ENCODE measurements at regions not wholly inside any gene's neighbourhood (a gene's known extent, or its start where the extent isn't known, plus 50 kb on each side); places are given as distances from the start of the nearest gene placed in this dataset.

- H3K27ac Mint-ChIP-seq: no peak overlapping the region
- DNase-seq: no peak
- no peaks in the 10 kb centered on the region for H3K9me3 Mint-ChIP-seq
These were observed 300.6 kb upstream of the EDIL3 start for GRCh38 chr5:84685121-84685894.

GRCh38 chr5:84683594-84683993 is 298.9 kb upstream of the EDIL3 start:
- CTCF ChIA-PET: no interaction called here
- Mint-ChIP-seq H3K4me1 (no peaks in the 10 kb centered on the region), H3K9me3 (no peaks in the 10 kb centered on the region), H3K27ac (no peak overlapping the region), H3K27me3 (no peaks in the 10 kb centered on the region), H3K4me3 (no peak overlapping the region), H3K36me3 (no peaks in the 10 kb centered on the region)
- DNase-seq: no peak

More at GRCh38 chr5:84685121-84685894, 300.6 kb upstream of the EDIL3 start:
- H3K4me1 Mint-ChIP-seq: no peaks in the 10 kb centered on the region
- H3K4me3 Mint-ChIP-seq: no peak overlapping the region
- CTCF ChIA-PET: no interaction called here
- no peaks in the 10 kb centered on the region for H3K27me3 Mint-ChIP-seq
- no peaks in the 10 kb centered on the region for H3K36me3 Mint-ChIP-seq

GRCh38 chr5:84682531-84682930 is 297.9 kb upstream of the EDIL3 start:
- H3K27me3 Mint-ChIP-seq: no peaks in the 10 kb centered on the region
- H3K27ac Mint-ChIP-seq: no peak overlapping the region
- CTCF ChIA-PET: no interaction called here
- H3K4me1 Mint-ChIP-seq: no peaks in the 10 kb centered on the region
- H3K9me3 Mint-ChIP-seq: no peaks in the 10 kb centered on the region
- H3K36me3 Mint-ChIP-seq: no peaks in the 10 kb centered on the region
- H3K4me3 Mint-ChIP-seq: no peak overlapping the region
- DNase-seq: no peak

- no peaks in the 10 kb centered on the region for H3K9me3 Mint-ChIP-seq
- H3K27me3 Mint-ChIP-seq: no peaks in the 10 kb centered on the region
- no peak overlapping the region for H3K27ac Mint-ChIP-seq
- H3K4me3 Mint-ChIP-seq: no peak overlapping the region
- no peaks in the 10 kb centered on the region for H3K36me3 Mint-ChIP-seq
- DNase-seq: no peak
- CTCF ChIA-PET: no interaction called here
- no peaks in the 10 kb centered on the region for H3K4me1 Mint-ChIP-seq
These were observed 296.2 kb upstream of the EDIL3 start for GRCh38 chr5:84680908-84681307.

- Mint-ChIP-seq H3K36me3 (no peaks in the 10 kb centered on the region), H3K27me3 (no peaks in the 10 kb centered on the region), H3K4me3 (no peak overlapping the region), H3K4me1 (no peaks in the 10 kb centered on the region), H3K27ac (no peak overlapping the region), H3K9me3 (peaks cover 5% of the 10 kb centered on the region)
- CTCF ChIA-PET: no interaction called here
- DNase-seq: no peak
These were observed 289.1 kb upstream of the EDIL3 start for GRCh38 chr5:84673785-84674184.

GRCh38 chr5:84667576-84667975 is 282.9 kb upstream of the EDIL3 start:
- CTCF ChIA-PET: no interaction called here
- no peaks in the 10 kb centered on the region for H3K36me3 Mint-ChIP-seq
- no peaks in the 10 kb centered on the region for H3K4me1 Mint-ChIP-seq
- no peak overlapping the region for H3K27ac Mint-ChIP-seq
- DNase-seq: no peak
- H3K27me3 Mint-ChIP-seq: no peaks in the 10 kb centered on the region
- H3K4me3 Mint-ChIP-seq: no peak overlapping the region
- H3K9me3 Mint-ChIP-seq: peaks cover 8% of the 10 kb centered on the region

- DNase-seq: no peak
- Mint-ChIP-seq H3K4me1 (no peaks in the 10 kb centered on the region), H3K36me3 (no peaks in the 10 kb centered on the region), H3K27me3 (no peaks in the 10 kb centered on the region), H3K27ac (no peak overlapping the region), H3K9me3 (no peaks in the 10 kb centered on the region), H3K4me3 (no peak overlapping the region)
- CTCF ChIA-PET: no interaction called here
These were observed 265.7 kb upstream of the EDIL3 start for GRCh38 chr5:84650429-84650828.

- Mint-ChIP-seq H3K27me3 (no peaks in the 10 kb centered on the region), H3K36me3 (no peaks in the 10 kb centered on the region), H3K4me1 (no peaks in the 10 kb centered on the region), H3K27ac (no peak overlapping the region), H3K4me3 (no peak overlapping the region), H3K9me3 (no peaks in the 10 kb centered on the region)
- no peak for DNase-seq
- CTCF ChIA-PET: no interaction called here
These were observed 262.9 kb upstream of the EDIL3 start for GRCh38 chr5:84647581-84647980.

GRCh38 chr5:84642795-84643194 is 258.1 kb upstream of the EDIL3 start:
- Mint-ChIP-seq H3K4me3 (no peak overlapping the region), H3K27ac (no peak overlapping the region), H3K36me3 (no peaks in the 10 kb centered on the region), H3K9me3 (no peaks in the 10 kb centered on the region), H3K27me3 (no peaks in the 10 kb centered on the region), H3K4me1 (no peaks in the 10 kb centered on the region)
- no peak for DNase-seq
- CTCF ChIA-PET: no interaction called here

GRCh38 chr5:84642324-84642723 is 257.6 kb upstream of the EDIL3 start:
- CTCF ChIA-PET: no interaction called here
- no peak overlapping the region for H3K27ac Mint-ChIP-seq
- no peaks in the 10 kb centered on the region for H3K9me3 Mint-ChIP-seq
- no peak for DNase-seq
- no peak overlapping the region for H3K4me3 Mint-ChIP-seq
- no peaks in the 10 kb centered on the region for H3K27me3 Mint-ChIP-seq
- no peaks in the 10 kb centered on the region for H3K36me3 Mint-ChIP-seq
- no peaks in the 10 kb centered on the region for H3K4me1 Mint-ChIP-seq

- Mint-ChIP-seq H3K27ac (no peak overlapping the region), H3K4me3 (no peak overlapping the region), H3K4me1 (no peaks in the 10 kb centered on the region), H3K9me3 (peaks cover 1% of the 10 kb centered on the region), H3K36me3 (no peaks in the 10 kb centered on the region), H3K27me3 (no peaks in the 10 kb centered on the region)
- CTCF ChIA-PET: interaction anchor here (0.6 kb wide), 1 partner anchor 1472 kb away, joined by 3 read pairs; no protein-coding TSS in a partner anchor
- no peak for DNase-seq
These were observed 253.1 kb upstream of the EDIL3 start for GRCh38 chr5:84637662-84638375.

- H3K27ac Mint-ChIP-seq: no peak overlapping the region
- no peak for DNase-seq
- no peak overlapping the region for H3K4me3 Mint-ChIP-seq
- no peaks in the 10 kb centered on the region for H3K4me1 Mint-ChIP-seq
- H3K9me3 Mint-ChIP-seq: peaks cover 1% of the 10 kb centered on the region
- H3K36me3 Mint-ChIP-seq: no peaks in the 10 kb centered on the region
- CTCF ChIA-PET: no interaction called here
- H3K27me3 Mint-ChIP-seq: no peaks in the 10 kb centered on the region
These were observed 250.8 kb upstream of the EDIL3 start for GRCh38 chr5:84635235-84636055.

GRCh38 chr5:84634256-84634655 is 249.6 kb upstream of the EDIL3 start:
- CTCF ChIA-PET: no interaction called here
- Mint-ChIP-seq H3K36me3 (no peaks in the 10 kb centered on the region), H3K4me1 (no peaks in the 10 kb centered on the region), H3K4me3 (no peak overlapping the region), H3K27ac (no peak overlapping the region), H3K9me3 (peaks cover 1% of the 10 kb centered on the region), H3K27me3 (no peaks in the 10 kb centered on the region)
- no peak for DNase-seq

GRCh38 chr5:84632418-84632817 is 247.7 kb upstream of the EDIL3 start:
- H3K36me3 Mint-ChIP-seq: no peaks in the 10 kb centered on the region
- H3K4me1 Mint-ChIP-seq: no peaks in the 10 kb centered on the region
- H3K9me3 Mint-ChIP-seq: peaks cover 1% of the 10 kb centered on the region
- H3K27me3 Mint-ChIP-seq: no peaks in the 10 kb centered on the region
- no peak overlapping the region for H3K27ac Mint-ChIP-seq
- CTCF ChIA-PET: no interaction called here
- H3K4me3 Mint-ChIP-seq: no peak overlapping the region
- DNase-seq: no peak

GRCh38 chr5:84628918-84629317 is 244.2 kb upstream of the EDIL3 start:
- no peaks in the 10 kb centered on the region for H3K36me3 Mint-ChIP-seq
- no peaks in the 10 kb centered on the region for H3K9me3 Mint-ChIP-seq
- H3K27me3 Mint-ChIP-seq: no peaks in the 10 kb centered on the region
- no peak overlapping the region for H3K4me3 Mint-ChIP-seq
- H3K27ac Mint-ChIP-seq: no peak overlapping the region
- DNase-seq: no peak
- CTCF ChIA-PET: no interaction called here
- no peaks in the 10 kb centered on the region for H3K4me1 Mint-ChIP-seq

Measured in activated naive CD4-positive, alpha-beta T cell treated with anti-CD3 and anti-CD28 coated beads, Interleukin-2, amount 10 ng/mL, durations not matched to agents 7 days and 5 days (primary cell).